ENCODE measurements at regions not wholly inside any gene's neighbourhood (a gene's known extent, or its start where the extent isn't known, plus 50 kb on each side); places are given as distances from the start of the nearest gene placed in this dataset.

DNA sequence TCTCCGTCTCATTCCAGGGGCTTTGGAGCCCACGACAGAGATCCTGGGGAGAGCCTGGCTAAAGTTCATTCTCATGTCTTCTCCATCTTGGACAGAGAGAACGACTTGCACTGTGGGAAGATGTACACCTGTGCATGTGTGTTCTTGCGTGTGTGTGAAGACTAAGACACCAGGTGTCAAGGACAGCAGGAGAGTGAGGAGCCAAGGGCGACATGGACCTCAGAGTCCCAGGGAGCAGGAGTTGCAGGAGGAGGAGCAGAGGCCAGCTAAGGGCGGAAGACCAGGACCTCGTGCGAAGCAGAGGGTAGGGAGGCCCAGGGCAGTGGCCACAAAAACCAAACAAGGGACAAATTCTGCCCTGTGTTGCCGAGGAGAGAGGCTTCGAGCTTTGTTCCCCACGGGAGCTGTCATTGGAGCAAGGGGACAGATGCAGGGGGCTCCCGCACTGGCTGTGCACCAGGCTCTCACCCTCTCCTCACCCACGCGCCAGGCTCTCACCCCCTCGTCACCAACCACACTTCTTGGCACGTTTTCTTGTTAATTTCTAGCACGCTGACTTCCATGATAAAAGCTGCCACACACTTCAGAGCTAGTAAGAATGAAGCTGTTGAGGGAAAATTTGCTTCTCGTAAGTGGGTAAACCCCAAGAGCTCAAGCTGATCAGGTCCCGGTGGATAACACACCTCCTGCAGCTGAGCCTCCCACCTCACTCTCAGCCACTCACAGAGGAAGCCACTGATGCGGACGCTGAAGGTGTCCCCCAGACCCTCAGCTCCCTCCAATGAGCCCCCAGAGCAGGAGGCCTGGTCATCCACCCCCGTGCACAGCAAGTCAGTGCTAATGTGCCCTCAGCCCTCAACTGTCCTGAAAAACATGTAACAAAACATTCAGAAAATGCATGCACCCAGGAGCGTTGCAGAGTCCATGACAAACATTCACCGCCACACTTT is 62.6 kb downstream of the DLL1 start:
- TF ChIP-seq, protein P1, sequence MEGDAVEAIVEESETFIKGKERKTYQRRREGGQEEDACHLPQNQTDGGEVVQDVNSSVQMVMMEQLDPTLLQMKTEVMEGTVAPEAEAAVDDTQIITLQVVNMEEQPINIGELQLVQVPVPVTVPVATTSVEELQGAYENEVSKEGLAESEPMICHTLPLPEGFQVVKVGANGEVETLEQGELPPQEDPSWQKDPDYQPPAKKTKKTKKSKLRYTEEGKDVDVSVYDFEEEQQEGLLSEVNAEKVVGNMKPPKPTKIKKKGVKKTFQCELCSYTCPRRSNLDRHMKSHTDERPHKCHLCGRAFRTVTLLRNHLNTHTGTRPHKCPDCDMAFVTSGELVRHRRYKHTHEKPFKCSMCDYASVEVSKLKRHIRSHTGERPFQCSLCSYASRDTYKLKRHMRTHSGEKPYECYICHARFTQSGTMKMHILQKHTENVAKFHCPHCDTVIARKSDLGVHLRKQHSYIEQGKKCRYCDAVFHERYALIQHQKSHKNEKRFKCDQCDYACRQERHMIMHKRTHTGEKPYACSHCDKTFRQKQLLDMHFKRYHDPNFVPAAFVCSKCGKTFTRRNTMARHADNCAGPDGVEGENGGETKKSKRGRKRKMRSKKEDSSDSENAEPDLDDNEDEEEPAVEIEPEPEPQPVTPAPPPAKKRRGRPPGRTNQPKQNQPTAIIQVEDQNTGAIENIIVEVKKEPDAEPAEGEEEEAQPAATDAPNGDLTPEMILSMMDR (IDR thresholded peaks at IDR 0.05; ENCODE audit: extremely low read depth, insufficient read depth, missing control alignments): no peak
- in situ Hi-C loops (cut with MboI; ENCODE audit: low pct_unique_long_range_greater_than_20kb, low sequenced_read_pairs, unreplicated experiment): no loop called here
- DNase-seq (ENCODE audit: low spot score): no peak

DNA sequence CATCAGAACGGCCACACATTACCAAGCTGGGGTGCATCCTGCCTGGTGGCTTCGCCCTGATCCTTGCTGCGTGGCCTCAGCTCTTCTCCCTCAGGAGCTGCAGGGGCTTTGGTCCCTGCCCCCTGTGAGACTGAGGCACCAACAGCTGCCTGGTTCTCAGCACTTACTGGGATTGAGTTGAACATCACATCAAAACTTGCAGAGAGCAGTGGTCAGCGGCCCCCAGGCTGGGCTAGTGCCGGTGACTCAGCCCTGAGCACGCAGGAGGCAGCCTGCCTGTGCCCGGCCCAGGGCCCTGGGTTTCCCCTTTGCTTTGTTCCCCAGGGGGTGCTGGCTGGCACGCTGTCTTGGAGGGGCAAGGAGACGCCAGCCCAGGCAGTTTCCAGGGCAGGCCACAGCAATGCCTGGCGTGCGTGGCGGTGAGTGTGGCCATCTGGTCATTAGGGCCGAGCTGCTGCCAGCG is 63.3 kb downstream of the DLL1 start:
- TF ChIP-seq, protein P1 (IDR thresholded peaks at IDR 0.05; ENCODE audit: extremely low read depth, insufficient read depth, missing control alignments): no peak
- DNase-seq (ENCODE audit: low spot score): no peak
- in situ Hi-C loops (cut with MboI; ENCODE audit: low pct_unique_long_range_greater_than_20kb, low sequenced_read_pairs, unreplicated experiment): no loop called here

DNA sequence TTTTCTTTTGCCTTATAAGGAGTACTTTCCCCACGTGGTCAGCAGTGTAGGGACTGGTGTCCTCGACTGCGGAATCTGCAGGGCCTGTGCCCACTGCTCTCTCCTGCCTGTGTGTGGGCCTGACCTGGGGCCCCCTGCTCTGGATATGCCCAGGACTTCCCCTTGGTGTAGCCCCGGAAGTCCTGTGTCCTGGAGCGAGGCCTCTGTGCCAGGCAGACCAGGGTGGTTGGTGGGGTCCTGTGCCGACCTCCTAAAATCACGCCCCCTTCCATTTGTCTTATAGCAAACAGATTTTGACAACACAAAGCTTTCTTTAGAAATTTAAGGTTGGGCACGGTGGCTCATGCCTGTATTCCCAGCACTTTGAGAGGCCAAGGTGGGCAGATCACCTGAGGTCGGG is 64.2 kb downstream of the DLL1 start:
- no peak for DNase-seq (ENCODE audit: low spot score)
- TF ChIP-seq, protein P1 (IDR thresholded peaks at IDR 0.05; ENCODE audit: extremely low read depth, insufficient read depth, missing control alignments): no peak
- in situ Hi-C loops (cut with MboI; ENCODE audit: low pct_unique_long_range_greater_than_20kb, low sequenced_read_pairs, unreplicated experiment): no loop called here

DNA sequence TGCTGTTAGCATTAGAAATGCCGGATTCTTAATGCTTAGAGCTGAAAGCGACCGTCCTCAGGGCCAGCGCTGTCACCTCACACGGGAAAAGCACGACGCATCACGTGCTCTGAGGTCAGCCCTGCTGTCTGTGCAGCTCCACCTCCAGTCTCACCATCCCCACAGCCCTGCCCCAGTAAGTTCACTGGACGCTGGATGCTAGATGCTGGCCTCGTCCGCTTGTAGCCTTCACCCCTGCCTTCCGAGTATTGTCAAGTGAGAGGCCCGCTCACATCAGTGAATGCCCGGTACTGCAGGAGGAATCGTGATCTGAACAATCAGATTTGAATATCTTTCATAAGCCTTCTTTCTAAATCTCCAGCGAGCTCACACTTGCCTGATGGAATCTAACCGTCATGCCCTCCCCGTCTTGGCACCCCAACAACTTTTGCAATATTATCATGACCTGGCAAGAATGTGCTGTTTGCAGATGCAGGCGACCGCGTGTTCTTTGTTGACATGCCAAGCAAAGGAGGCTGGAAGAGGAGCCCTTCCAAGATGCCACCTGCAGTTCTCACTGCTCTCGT is 64.9 kb downstream of the DLL1 start:
- DNase-seq (ENCODE audit: low spot score): no peak
- TF ChIP-seq, protein P1 (IDR thresholded peaks at IDR 0.05; ENCODE audit: extremely low read depth, insufficient read depth, missing control alignments): no peak
- in situ Hi-C loops (cut with MboI; ENCODE audit: low pct_unique_long_range_greater_than_20kb, low sequenced_read_pairs, unreplicated experiment): no loop called here

DNA sequence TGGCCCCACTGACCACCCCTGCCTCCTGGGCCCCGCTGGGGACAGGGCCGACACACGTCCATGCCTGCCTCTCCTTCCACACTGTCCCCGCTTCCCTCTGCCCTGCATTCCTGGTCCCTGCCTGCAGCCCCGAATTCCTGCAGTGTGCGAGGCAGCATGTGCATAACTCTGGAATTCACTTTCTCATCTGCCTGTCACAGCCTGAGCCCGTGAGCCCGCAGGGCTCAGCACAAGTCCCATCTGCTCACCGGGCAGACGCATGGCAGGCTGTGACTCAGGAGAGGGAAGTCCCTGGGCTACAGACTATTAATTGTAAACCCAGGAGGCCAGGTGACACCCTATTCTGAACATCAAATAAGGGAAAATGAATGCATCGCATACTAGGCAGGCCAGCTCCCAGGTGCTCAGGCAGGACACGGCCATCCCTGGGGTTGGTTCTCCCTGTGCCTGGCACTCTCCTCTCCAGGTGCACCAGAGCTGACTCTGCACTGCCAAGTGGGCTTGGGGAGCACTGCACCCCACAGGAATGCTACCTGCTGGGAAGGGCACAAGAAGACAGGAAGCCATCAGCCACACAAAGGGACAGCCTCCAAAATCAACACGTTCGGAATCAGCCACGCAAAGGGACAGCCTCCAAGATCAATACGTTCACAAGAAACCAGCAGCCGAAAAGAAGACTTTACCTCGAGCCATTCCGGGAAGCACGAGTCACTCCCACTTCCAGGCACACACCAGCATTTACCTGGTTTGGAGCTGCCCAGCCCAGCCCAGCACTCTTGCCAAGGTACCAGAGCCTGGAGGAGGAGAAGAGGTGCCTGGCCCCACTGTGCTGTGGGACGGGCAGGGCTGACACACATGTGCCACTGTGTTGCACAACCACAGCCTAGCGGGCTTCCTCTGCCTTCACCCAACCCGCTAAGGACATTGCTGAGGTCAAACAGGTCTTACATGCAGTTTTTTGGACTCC is 65.9 kb downstream of the DLL1 start:
- TF ChIP-seq, protein P1 (IDR thresholded peaks at IDR 0.05; ENCODE audit: extremely low read depth, insufficient read depth, missing control alignments): no peak
- no peak for DNase-seq (ENCODE audit: low spot score)
- in situ Hi-C loops (cut with MboI; ENCODE audit: low pct_unique_long_range_greater_than_20kb, low sequenced_read_pairs, unreplicated experiment): no loop called here

All from GM13977 (cell line).